ENCODE measurements at regions not wholly inside any gene's neighbourhood (a gene's known extent, or its start where the extent isn't known, plus 50 kb on each side); places are given as distances from the start of the nearest gene placed in this dataset.
"Not testable (repeated sequence)": the region's sequence is repeated elsewhere in the genome, so short reads cannot be mapped to it uniquely, and the experiment has no call there.

DNA sequence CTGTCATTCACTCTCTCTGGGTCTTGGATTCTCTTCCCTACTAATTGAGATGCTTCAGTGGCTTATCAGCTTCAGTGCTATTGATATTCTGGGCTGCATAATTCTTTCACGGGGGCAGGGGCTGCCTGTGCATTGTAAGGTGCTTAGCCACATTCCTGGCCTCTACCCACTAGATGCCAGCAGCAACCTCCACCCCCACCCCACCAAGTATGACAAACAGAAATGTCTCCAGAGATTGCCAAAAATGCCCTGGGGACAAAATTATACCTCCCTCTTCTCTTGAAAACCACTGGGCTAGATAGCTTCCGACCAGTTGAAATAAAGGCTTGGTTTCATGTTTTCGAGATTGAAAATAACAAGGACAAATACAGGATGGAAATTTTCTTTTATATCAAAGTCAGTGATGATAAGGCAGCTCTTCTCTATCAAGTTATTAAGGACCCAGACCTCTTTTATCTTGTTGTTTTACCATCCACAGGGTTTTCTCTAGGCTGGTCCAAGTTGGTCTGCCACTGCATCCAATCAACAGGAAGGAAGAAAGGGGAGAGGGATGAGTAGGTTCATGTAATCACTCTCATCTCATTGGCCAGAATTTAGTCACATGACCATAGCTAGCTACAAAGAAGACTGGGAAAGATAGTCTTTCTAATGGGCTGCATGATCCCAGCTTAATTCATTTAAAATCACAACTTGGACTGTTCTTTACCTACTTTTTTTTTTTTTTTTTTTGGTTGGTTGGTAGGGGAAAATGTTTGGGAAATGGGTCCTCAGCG, 92.1 kb upstream of the RANBP3L start:
- DNase-seq (ENCODE audit: low read depth, low spot score) = no peak
- in situ Hi-C loops (cut with HindIII; ENCODE audit: low sequenced_read_pairs) = no loop called here
- H3K4me3 ChIP-seq (ENCODE audit: low read depth, low read length) = no peak overlapping the region
- TF ChIP-seq, protein P1, sequence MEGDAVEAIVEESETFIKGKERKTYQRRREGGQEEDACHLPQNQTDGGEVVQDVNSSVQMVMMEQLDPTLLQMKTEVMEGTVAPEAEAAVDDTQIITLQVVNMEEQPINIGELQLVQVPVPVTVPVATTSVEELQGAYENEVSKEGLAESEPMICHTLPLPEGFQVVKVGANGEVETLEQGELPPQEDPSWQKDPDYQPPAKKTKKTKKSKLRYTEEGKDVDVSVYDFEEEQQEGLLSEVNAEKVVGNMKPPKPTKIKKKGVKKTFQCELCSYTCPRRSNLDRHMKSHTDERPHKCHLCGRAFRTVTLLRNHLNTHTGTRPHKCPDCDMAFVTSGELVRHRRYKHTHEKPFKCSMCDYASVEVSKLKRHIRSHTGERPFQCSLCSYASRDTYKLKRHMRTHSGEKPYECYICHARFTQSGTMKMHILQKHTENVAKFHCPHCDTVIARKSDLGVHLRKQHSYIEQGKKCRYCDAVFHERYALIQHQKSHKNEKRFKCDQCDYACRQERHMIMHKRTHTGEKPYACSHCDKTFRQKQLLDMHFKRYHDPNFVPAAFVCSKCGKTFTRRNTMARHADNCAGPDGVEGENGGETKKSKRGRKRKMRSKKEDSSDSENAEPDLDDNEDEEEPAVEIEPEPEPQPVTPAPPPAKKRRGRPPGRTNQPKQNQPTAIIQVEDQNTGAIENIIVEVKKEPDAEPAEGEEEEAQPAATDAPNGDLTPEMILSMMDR (IDR thresholded peaks at IDR 0.05; ENCODE audit: low read depth, low read length) = no peak

- in situ Hi-C loops (cut with HindIII; ENCODE audit: low sequenced_read_pairs) = no loop called here
Observed at GRCh38 chr5:36395260-36395659, 93.6 kb upstream of the RANBP3L start.

DNA sequence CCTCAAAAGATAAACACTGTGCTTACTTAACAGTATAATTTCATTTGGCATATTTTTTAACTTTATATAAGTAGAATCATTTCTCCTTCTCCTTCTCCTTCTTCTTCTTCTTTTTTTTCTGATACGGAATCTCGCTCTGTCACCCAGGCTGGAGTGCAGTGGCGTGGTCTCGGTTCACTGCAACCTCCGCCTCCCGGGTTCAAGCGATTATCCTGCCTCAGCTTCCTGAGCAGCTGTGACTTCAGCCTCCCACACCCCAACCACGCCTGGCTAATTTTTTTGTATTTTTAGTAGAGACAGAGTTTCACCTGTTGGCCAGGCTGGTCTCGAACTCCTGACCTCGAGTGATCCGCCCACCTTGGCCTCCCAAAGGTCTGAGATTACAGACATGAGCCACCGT, 94.2 kb upstream of the RANBP3L start:
- in situ Hi-C loops (cut with HindIII; ENCODE audit: low sequenced_read_pairs); DNase-seq (ENCODE audit: low read depth, low spot score); H3K4me3 ChIP-seq (ENCODE audit: low read depth, low read length): not testable (repeated sequence)

More at GRCh38 chr5:36395260-36395659, 93.6 kb upstream of the RANBP3L start:
- H3K4me3 ChIP-seq (ENCODE audit: low read depth, low read length) = no peak overlapping the region
- no peak for DNase-seq (ENCODE audit: low read depth, low spot score)
- TF ChIP-seq, protein P1 (IDR thresholded peaks at IDR 0.05; ENCODE audit: low read depth, low read length) = no peak

- TF ChIP-seq, protein P1 (IDR thresholded peaks at IDR 0.05; ENCODE audit: low read depth, low read length) = no peak
- in situ Hi-C loops (cut with HindIII; ENCODE audit: low sequenced_read_pairs) = no loop called here
Observed at GRCh38 chr5:36396640-36397039, 94.9 kb upstream of the RANBP3L start.

GRCh38 chr5:36397901-36398536, 96.3 kb upstream of the RANBP3L start:
- no peak overlapping the region for H3K4me3 ChIP-seq (ENCODE audit: low read depth, low read length)
- TF ChIP-seq, protein P1 (IDR thresholded peaks at IDR 0.05; ENCODE audit: low read depth, low read length) = peak; percentile 52
- peak; percentile 72 for DNase-seq (ENCODE audit: low read depth, low spot score)
- in situ Hi-C loops (cut with HindIII; ENCODE audit: low sequenced_read_pairs) = no loop called here

More at GRCh38 chr5:36396640-36397039, 94.9 kb upstream of the RANBP3L start:
- DNase-seq (ENCODE audit: low read depth, low spot score) = peak; percentile 24
- no peak overlapping the region for H3K4me3 ChIP-seq (ENCODE audit: low read depth, low read length)

DNA sequence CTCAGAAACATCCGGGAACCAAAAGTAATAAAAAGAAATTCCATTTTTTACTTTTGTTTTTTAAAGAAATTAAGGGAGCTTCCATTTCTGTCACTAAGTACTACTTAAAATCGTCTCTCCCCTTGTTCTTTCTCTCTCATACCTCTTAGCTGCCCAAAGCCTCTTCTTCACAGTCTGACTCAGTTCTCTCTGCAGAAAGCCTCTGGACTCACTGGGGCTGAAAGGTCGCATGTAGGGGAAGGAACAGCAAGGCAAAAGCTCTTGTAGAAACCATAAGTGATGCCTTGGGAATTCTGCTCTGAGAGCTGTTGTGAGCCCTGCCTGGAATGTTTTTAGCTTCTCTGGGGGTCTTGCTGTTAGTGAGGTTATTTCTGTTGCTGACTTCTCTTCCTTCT, 100.8 kb upstream of the RANBP3L start:
- DNase-seq (ENCODE audit: low read depth, low spot score) = no peak
- TF ChIP-seq, protein P1 (IDR thresholded peaks at IDR 0.05; ENCODE audit: low read depth, low read length) = no peak
- in situ Hi-C loops (cut with HindIII; ENCODE audit: low sequenced_read_pairs) = no loop called here
- no peak overlapping the region for H3K4me3 ChIP-seq (ENCODE audit: low read depth, low read length)

All from astrocyte of the spinal cord (primary cell).